Small intestine (tissue), 7 donors: ENCODE measurements at regions not wholly inside any gene's neighbourhood (a gene's known extent, or its start where the extent isn't known, plus 50 kb on each side); places are given as distances from the start of the nearest gene placed in this dataset.
A peak's percentile ranks its signal among the peaks of the same experiment; 100 is the strongest.

Experiments used
- DNase-seq, 2 donors: peaks; one replicate each; pipeline versions ENCODE4 v3.0.0 to v3.0.0-alpha.2; 2013
- FAIRE-seq: peaks from 2 replicates; lab custom pipeline; 2012; peaks lifted over from hg19 to GRCh38; lab: Jason Lieb, UNC
- H3K27ac ChIP-seq, 3 donors: one replicate each; pipeline ENCODE4 v1.5.1; 2013; ENCODE audit warnings: low read length in 2 of 3, mild to moderate bottlenecking in 2 of 3, control low read depth in 1 of 3, inconsistent platforms in 1 of 3, low read depth in 1 of 3, moderate library complexity in 1 of 3
- H3K27me3 ChIP-seq, 3 donors: one replicate each; pipeline ENCODE4 v1.6.1; 2013; ENCODE audit warnings: low read length in 3 of 3, inconsistent platforms in 1 of 3; ENCODE audit not compliant: control insufficient read depth in 3 of 3, insufficient read depth in 3 of 3
- H3K36me3 ChIP-seq, 3 donors: one replicate each; pipeline ENCODE4 v1.6.1; 2013; ENCODE audit warnings: low read length in 3 of 3, inconsistent platforms in 1 of 3, low read depth in 1 of 3, mild to moderate bottlenecking in 1 of 3, moderate library complexity in 1 of 3; ENCODE audit not compliant: control insufficient read depth in 3 of 3, insufficient read depth in 2 of 3
- H3K4me1 ChIP-seq, 3 donors: one replicate each; pipeline ENCODE4 v1.6.1; 2013; ENCODE audit warnings: low read length in 2 of 3, inconsistent platforms in 1 of 3, low read depth in 1 of 3, mild to moderate bottlenecking in 1 of 3, moderate library complexity in 1 of 3; ENCODE audit not compliant: control insufficient read depth in 3 of 3, insufficient read depth in 2 of 3
- H3K4me3 ChIP-seq, 3 donors: one replicate each; pipeline ENCODE4 v1.5.1; 2013; ENCODE audit warnings: low read length in 3 of 3, control low read depth in 1 of 3, inconsistent platforms in 1 of 3, low read depth in 1 of 3, mild to moderate bottlenecking in 1 of 3, moderate library complexity in 1 of 3
- H3K9me3 ChIP-seq, 2 donors: one replicate each; pipeline ENCODE4 v1.6.1; 2013; ENCODE audit warnings: low read depth in 1 of 2, low read length in 1 of 2; ENCODE audit not compliant: control insufficient read depth in 2 of 2, insufficient read depth in 1 of 2
- WGBS, 3 donors: extraction: QIAGEN DNeasy Blood & Tissue Kit; methylation state at CpG; one replicate each; pipeline ENCODE4 v1.1.7; 2013; 5-methylcytosine and 5-hydroxymethylcytosine counted together
- donor health status: healthy with polysubstance abuse.
- donor health status: control.
- donor health status: control.
- donor health status: Bipolar disorder and iron deficiency.
- donor health status: healthy.

GRCh38 chr9:85423422-85423821 is 318.3 kb downstream of the AGTPBP1 start:
- H3K36me3 ChIP-seq: no peaks in the 10 kb centered on the region

GRCh38 chr9:85421641-85422040 is 320.1 kb downstream of the AGTPBP1 start:
- H3K36me3 ChIP-seq: no peaks in the 10 kb centered on the region
- DNase-seq (no peak), FAIRE-seq (no peak)
- no peaks in the 10 kb centered on the region for H3K4me1 ChIP-seq
- no peak overlapping the region for H3K27ac ChIP-seq
- H3K9me3 ChIP-seq: no peaks in the 10 kb centered on the region
- WGBS, 3 donors: 92 to 93% (median 92%) methylated on average over 5 of the region's 5 CpGs
- H3K27me3 ChIP-seq: no peaks in the 10 kb centered on the region
- no peak overlapping the region for H3K4me3 ChIP-seq

More at GRCh38 chr9:85423422-85423821, 318.3 kb downstream of the AGTPBP1 start:
- Histone ChIP-seq H3K4me1 (no peaks in the 10 kb centered on the region), H3K27ac (no peak overlapping the region), H3K27me3 (no peaks in the 10 kb centered on the region), H3K9me3 (no peaks in the 10 kb centered on the region), H3K4me3 (no peak overlapping the region)
- DNase-seq (no peak), FAIRE-seq (no peak)
- 92 to 95% (median 94%) methylated on average over 1 of the region's 1 CpG for WGBS, 3 donors

- no peak for FAIRE-seq
- peak in 1 of 2 donors; percentile 8 for DNase-seq
- Histone ChIP-seq H3K4me3 (no peak overlapping the region), H3K4me1 (no peaks in the 10 kb centered on the region), H3K27ac (no peak overlapping the region), H3K9me3 (no peaks in the 10 kb centered on the region), H3K36me3 (no peaks in the 10 kb centered on the region), H3K27me3 (no peaks in the 10 kb centered on the region)
- WGBS, 3 donors: 34 to 60% (median 42%) methylated on average over 4 of the region's 4 CpGs
Observed at GRCh38 chr9:85420750-85421149, 321.0 kb downstream of the AGTPBP1 start.

GRCh38 chr9:85417674-85418073 is 324.1 kb downstream of the AGTPBP1 start:
- no peaks in the 10 kb centered on the region for H3K9me3 ChIP-seq
- H3K27me3 ChIP-seq: peaks cover 0 to 2% (median 0%) of the 10 kb centered on the region in 3 donors
- WGBS, 3 donors: 73 to 83% (median 81%) methylated on average over 3 of the region's 3 CpGs
- no peak overlapping the region for H3K4me3 ChIP-seq
- no peaks in the 10 kb centered on the region for H3K36me3 ChIP-seq
- FAIRE-seq (no peak), DNase-seq (no peak)
- H3K4me1 ChIP-seq: no peaks in the 10 kb centered on the region
- H3K27ac ChIP-seq: no peak overlapping the region

GRCh38 chr9:85416715-85417114 is 325.0 kb downstream of the AGTPBP1 start:
- FAIRE-seq (no peak), DNase-seq (no peak)

GRCh38 chr9:85414390-85414789 is 327.4 kb downstream of the AGTPBP1 start:
- DNase-seq (no peak), FAIRE-seq (no peak)
- H3K36me3 ChIP-seq: no peaks in the 10 kb centered on the region
- no peak overlapping the region for H3K4me3 ChIP-seq
- H3K27ac ChIP-seq: no peak overlapping the region
- WGBS, 3 donors: 55 to 73% (median 64%) methylated on average over 5 of the region's 5 CpGs
- peaks cover 0 to 2% (median 0%) of the 10 kb centered on the region in 3 donors for H3K27me3 ChIP-seq
- H3K4me1 ChIP-seq: no peaks in the 10 kb centered on the region
- no peaks in the 10 kb centered on the region for H3K9me3 ChIP-seq

More at GRCh38 chr9:85416715-85417114, 325.0 kb downstream of the AGTPBP1 start:
- Histone ChIP-seq H3K4me3 (no peak overlapping the region), H3K4me1 (no peaks in the 10 kb centered on the region), H3K36me3 (no peaks in the 10 kb centered on the region), H3K27me3 (peaks cover 0 to 2% (median 0%) of the 10 kb centered on the region in 3 donors), H3K27ac (no peak overlapping the region), H3K9me3 (no peaks in the 10 kb centered on the region)
- WGBS, 3 donors: 72 to 83% (median 76%) methylated on average over 1 of the region's 1 CpG

GRCh38 chr9:85408494-85408893 is 333.3 kb downstream of the AGTPBP1 start:
- H3K27me3 ChIP-seq: no peaks in the 10 kb centered on the region
- no peak overlapping the region for H3K27ac ChIP-seq
- DNase-seq: no peak
- no peak overlapping the region for H3K4me3 ChIP-seq
- 47 to 71% (median 54%) methylated on average over 4 of the region's 5 CpGs for WGBS, 3 donors
- no peaks in the 10 kb centered on the region for H3K36me3 ChIP-seq
- no peak for FAIRE-seq
- no peaks in the 10 kb centered on the region for H3K9me3 ChIP-seq
- H3K4me1 ChIP-seq: no peaks in the 10 kb centered on the region

GRCh38 chr9:85405566-85405950 is 336.2 kb downstream of the AGTPBP1 start:
- Histone ChIP-seq H3K4me3 (no peak overlapping the region), H3K27ac (no peak overlapping the region), H3K27me3 (no peaks in the 10 kb centered on the region), H3K4me1 (no peaks in the 10 kb centered on the region), H3K36me3 (no peaks in the 10 kb centered on the region), H3K9me3 (no peaks in the 10 kb centered on the region)
- WGBS, 3 donors: 79 to 85% (median 80%) methylated on average over 6 of the region's 6 CpGs
- DNase-seq (no peak), FAIRE-seq (no peak)

GRCh38 chr9:85404911-85405565 is 336.7 kb downstream of the AGTPBP1 start:
- no peak for FAIRE-seq
- H3K4me3 ChIP-seq: no peak overlapping the region
- no peaks in the 10 kb centered on the region for H3K4me1 ChIP-seq
- 87 to 89% (median 89%) methylated on average over 3 of the region's 3 CpGs for WGBS, 3 donors
- H3K27me3 ChIP-seq: no peaks in the 10 kb centered on the region
- H3K36me3 ChIP-seq: no peaks in the 10 kb centered on the region
- no peak overlapping the region for H3K27ac ChIP-seq
- H3K9me3 ChIP-seq: no peaks in the 10 kb centered on the region
- no peak for DNase-seq
